ENCODE measurements at regions not wholly inside any gene's neighbourhood (a gene's known extent, or its start where the extent isn't known, plus 50 kb on each side); places are given as distances from the start of the nearest gene placed in this dataset.

- TF ChIP-seq CTCF (IDR thresholded peaks at IDR 0.05) (no peak), POLR2A (IDR thresholded peaks at IDR 0.05) (no peak)
Measured at GRCh38 chr10:30770229-30770628, 140.7 kb upstream of the LYZL2 start.
